GM19035 (cell line): ENCODE measurements at regions not wholly inside any gene's neighbourhood (a gene's known extent, or its start where the extent isn't known, plus 50 kb on each side); places are given as distances from the start of the nearest gene placed in this dataset.

Experiments
- ATAC-seq: cut with Tn5 transposase; IDR thresholded peaks from one replicate; pipeline ENCODE4 v1.9.1; 2021; ENCODE audit not compliant: unreplicated experiment

- ATAC-seq, result no peak
Observed at GRCh38 chr12:98453492-98453891, 61.9 kb upstream of the TMPO start.

GRCh38 chr12:98456041-98456440 lies 59.3 kb upstream of the TMPO start:
- ATAC-seq, result no peak

- ATAC-seq, result no peak
Observed at GRCh38 chr12:98456576-98457573, 58.5 kb upstream of the TMPO start.

GRCh38 chr12:98464190-98464589 lies 51.2 kb upstream of the TMPO start:
- no peak for ATAC-seq

GRCh38 chr12:98465505-98465904 lies 49.9 kb upstream of the TMPO start:
- ATAC-seq, result no peak
